NAMALWA (cell line): ENCODE measurements at regions not wholly inside any gene's neighbourhood (a gene's known extent, or its start where the extent isn't known, plus 50 kb on each side); places are given as distances from the start of the nearest gene placed in this dataset.
"Not testable (repeated sequence)": the region's sequence is repeated elsewhere in the genome, so short reads cannot be mapped to it uniquely, and the experiment has no call there.

ENCODE experiments used
- DNase-seq: peaks from one replicate; pipeline ENCODE4 v3.0.0-alpha.2; 2015; ENCODE audit warnings: low spot score

GRCh38 chr5:21336478-21336877 lies 1348.5 kb upstream of the CDH18 start:
- not testable (repeated sequence) for DNase-seq

- not testable (repeated sequence) for DNase-seq
Observed at GRCh38 chr5:21315376-21315775, 1327.4 kb upstream of the CDH18 start.

- DNase-seq = not testable (repeated sequence)
Observed at GRCh38 chr5:21301205-21301604, 1313.2 kb upstream of the CDH18 start.

GRCh38 chr5:21274361-21274760 lies 1286.4 kb upstream of the CDH18 start:
- not testable (repeated sequence) for DNase-seq

GRCh38 chr5:21263361-21263760 lies 1275.4 kb upstream of the CDH18 start:
- DNase-seq = no peak

GRCh38 chr5:21254161-21254560 lies 1266.2 kb upstream of the CDH18 start:
- no peak for DNase-seq

- no peak for DNase-seq
Observed at GRCh38 chr5:21244982-21245381, 1257.0 kb upstream of the CDH18 start.

- no peak for DNase-seq
Observed at GRCh38 chr5:21238786-21239185, 1250.8 kb upstream of the CDH18 start.

GRCh38 chr5:21237461-21237860 lies 1249.5 kb upstream of the CDH18 start:
- no peak for DNase-seq

- no peak for DNase-seq
Observed at GRCh38 chr5:21236971-21237427, 1249.0 kb upstream of the CDH18 start.

- no peak for DNase-seq
Observed at GRCh38 chr5:21236104-21236503, 1248.1 kb upstream of the CDH18 start.

GRCh38 chr5:21225223-21226064 lies 1237.4 kb upstream of the CDH18 start:
- no peak for DNase-seq

- no peak for DNase-seq
Observed at GRCh38 chr5:21221616-21222015, 1233.6 kb upstream of the CDH18 start.

GRCh38 chr5:21219966-21220365 lies 1232.0 kb upstream of the CDH18 start:
- DNase-seq = no peak

- DNase-seq = no peak
Observed at GRCh38 chr5:21219251-21219650, 1231.3 kb upstream of the CDH18 start.

- DNase-seq = no peak
Observed at GRCh38 chr5:21212026-21212425, 1224.0 kb upstream of the CDH18 start.

GRCh38 chr5:21209409-21209808 lies 1221.4 kb upstream of the CDH18 start:
- no peak for DNase-seq

- DNase-seq = no peak
Observed at GRCh38 chr5:21199087-21199486, 1211.1 kb upstream of the CDH18 start.

- DNase-seq = no peak
Observed at GRCh38 chr5:21195145-21195544, 1207.1 kb upstream of the CDH18 start.

GRCh38 chr5:21185536-21185935 lies 1197.5 kb upstream of the CDH18 start:
- no peak for DNase-seq

GRCh38 chr5:21184581-21184980 lies 1196.6 kb upstream of the CDH18 start:
- no peak for DNase-seq

GRCh38 chr5:21181609-21182125 lies 1193.7 kb upstream of the CDH18 start:
- DNase-seq = no peak

- no peak for DNase-seq
Observed at GRCh38 chr5:21173526-21173925, 1185.5 kb upstream of the CDH18 start.

- DNase-seq = no peak
Observed at GRCh38 chr5:21173036-21173435, 1185.0 kb upstream of the CDH18 start.
